ENCODE measurements at regions not wholly inside any gene's neighbourhood (a gene's known extent, or its start where the extent isn't known, plus 50 kb on each side); places are given as distances from the start of the nearest gene placed in this dataset.

GRCh38 chr2:211258646-211259335 is 702.4 kb downstream of the CPS1 start:
- TF ChIP-seq EZH2 (IDR thresholded peaks at IDR 0.05; ENCODE audit: low read length), result no peak
- TF ChIP-seq CTCF (optimal IDR thresholded peaks at IDR 0.05 in 1 of 3, IDR thresholded peaks at IDR 0.05 in 1 of 3, conservative IDR thresholded peaks at IDR 0.05 in 1 of 3; ENCODE audit: extremely low read depth in 1 of 3, insufficient read depth in 2 of 3, low read length in 3 of 3), result no peak

Data from keratinocyte (primary cell).